Neural progenitor cell (in vitro differentiated cells): ENCODE measurements at regions not wholly inside any gene's neighbourhood (a gene's known extent, or its start where the extent isn't known, plus 50 kb on each side); places are given as distances from the start of the nearest gene placed in this dataset.

ENCODE experiments used
- DNase-seq: peaks from one replicate; pipeline ENCODE4 v3.0.0-alpha.2; 2016; ENCODE audit warnings: low spot score
- H2AFZ ChIP-seq: fragments of 200-600 bp; sonication (generic); replicated peaks from 2 replicates; pipeline ENCODE4 v1.6.1; 2016; ENCODE audit warnings: antibody characterized with exemption
- H3F3A ChIP-seq: fragments of 200-600 bp; sonication (generic); 2 replicates; pipeline ENCODE4 v1.6.1; 2016; ENCODE audit warnings: antibody characterized with exemption, low read depth
- H3K27ac ChIP-seq: fragments of 200-600 bp; sonication (generic); 2 replicates; pipeline ENCODE4 v1.5.1; 2016; ENCODE audit warnings: mild to moderate bottlenecking
- H3K27me3 ChIP-seq: fragments of 200-600 bp; sonication (generic); 2 replicates; pipeline ENCODE4 v1.6.1; 2016; ENCODE audit warnings: mild to moderate bottlenecking, moderate library complexity
- H3K36me3 ChIP-seq: fragments of 200-600 bp; sonication (generic); 2 replicates; pipeline ENCODE4 v1.5.1; 2016
- H3K4me1 ChIP-seq: fragments of 200-600 bp; sonication (generic); 2 replicates; pipeline ENCODE4 v1.6.1; 2016; ENCODE audit warnings: mixed run types
- H3K4me2 ChIP-seq: fragments of 200-600 bp; sonication (generic); 2 replicates; pipeline ENCODE4 v1.6.1; 2016
- H3K4me3 ChIP-seq: fragments of 200-600 bp; sonication (generic); 2 replicates; pipeline ENCODE4 v1.5.1; 2016
- H3K79me2 ChIP-seq: fragments of 200-600 bp; sonication (generic); 2 replicates; pipeline ENCODE4 v1.6.1; 2016; ENCODE audit warnings: low read depth
- H3K9ac ChIP-seq: fragments of 200-600 bp; sonication (generic); 2 replicates; pipeline ENCODE4 v1.6.1; 2016
- H3K9me3 ChIP-seq: fragments of 200-600 bp; sonication (generic); 2 replicates; pipeline ENCODE4 v1.5.1; 2016; ENCODE audit warnings: low read depth
- H4K20me1 ChIP-seq: fragments of 200-600 bp; sonication (generic); 2 replicates; pipeline ENCODE4 v1.6.1; 2016; ENCODE audit warnings: low read depth
- H3K27ac Mint-ChIP-seq: 3 replicates; pipeline ENCODE4 v1.8.0; 2021; ENCODE audit warnings: mixed read lengths
- H3K27me3 Mint-ChIP-seq: 2 replicates; pipeline ENCODE4 v1.8.0; 2022; ENCODE audit warnings: low read depth, mild to moderate bottlenecking, inconsistent platforms, moderate library complexity, mixed read lengths; ENCODE audit not compliant: insufficient read depth
- H3K36me3 Mint-ChIP-seq: 3 replicates; pipeline ENCODE4 v1.8.0; 2021; ENCODE audit warnings: mixed read lengths
- H3K4me1 Mint-ChIP-seq: 3 replicates; pipeline ENCODE4 v1.8.0; 2021; ENCODE audit warnings: mixed read lengths
- H3K4me3 Mint-ChIP-seq: 3 replicates; pipeline ENCODE4 v1.8.0; 2021; ENCODE audit warnings: mild to moderate bottlenecking, moderate library complexity, mixed read lengths
- H3K9me3 Mint-ChIP-seq: 3 replicates; pipeline ENCODE4 v1.8.0; 2020; ENCODE audit warnings: mixed read lengths
- CTCF ChIP-seq: fragments of 200-600 bp; sonication (generic); IDR thresholded peaks from 2 replicates; pipeline ENCODE4 v1.5.1; 2017; ENCODE audit warnings: antibody characterized with exemption, mild to moderate bottlenecking
- EZH2 ChIP-seq: fragments of 200-600 bp; sonication (generic); IDR thresholded peaks from 2 replicates; pipeline ENCODE4 v1.6.1; 2017; ENCODE audit warnings: antibody characterized with exemption, mild to moderate bottlenecking, moderate library complexity
- EZH2phosphoT487 ChIP-seq: fragments of 200-600 bp; sonication (generic); IDR thresholded peaks from 2 replicates; pipeline ENCODE4 v1.6.1; 2017; ENCODE audit warnings: antibody characterized with exemption

- no peaks in the 10 kb centered on the region for H4K20me1 ChIP-seq
- Mint-ChIP-seq H3K9me3 (peaks cover 10% of the 10 kb centered on the region), H3K27me3 (peaks cover 4% of the 10 kb centered on the region), H3K36me3 (no peaks in the 10 kb centered on the region), H3K27ac (no peak overlapping the region), H3K4me3 (no peak overlapping the region), H3K4me1 (peaks cover 21% of the 10 kb centered on the region)
- peaks cover 15% of the 10 kb centered on the region for H3F3A ChIP-seq
- H3K4me1 ChIP-seq = peaks cover 18% of the 10 kb centered on the region
- no peak overlapping the region for H3K4me3 ChIP-seq
- TF ChIP-seq EZH2 (no peak), CTCF (no peak), EZH2phosphoT487 (peak; percentile 82)
- no peak overlapping the region for H3K4me2 ChIP-seq
- H3K36me3 ChIP-seq = no peaks in the 10 kb centered on the region
- H3K27me3 ChIP-seq = peaks cover 30% of the 10 kb centered on the region
- peak; percentile 80 for DNase-seq
- no peak overlapping the region for H3K27ac ChIP-seq
- no peak overlapping the region for H2AFZ ChIP-seq
- no peaks in the 10 kb centered on the region for H3K9me3 ChIP-seq
- H3K9ac ChIP-seq = no peak overlapping the region
- no peaks in the 10 kb centered on the region for H3K79me2 ChIP-seq
Measured at GRCh38 chr16:80028581-80029380, 428.2 kb upstream of the MAF start.

GRCh38 chr16:80027007-80027965 lies 426.7 kb upstream of the MAF start:
- H2AFZ ChIP-seq = no peak overlapping the region

GRCh38 chr16:80025236-80025635 lies 424.7 kb upstream of the MAF start:
- Mint-ChIP-seq H3K9me3 (no peaks in the 10 kb centered on the region), H3K4me1 (peaks cover 23% of the 10 kb centered on the region), H3K36me3 (no peaks in the 10 kb centered on the region), H3K4me3 (no peak overlapping the region), H3K27ac (no peak overlapping the region), H3K27me3 (peaks cover 4% of the 10 kb centered on the region)
- TF ChIP-seq EZH2phosphoT487 = no peak
- TF ChIP-seq EZH2 = no peak
- TF ChIP-seq CTCF = no peak
- DNase-seq = no peak
- Histone ChIP-seq H3K9ac (no peak overlapping the region), H2AFZ (no peak overlapping the region), H3K9me3 (no peaks in the 10 kb centered on the region), H3K4me2 (no peak overlapping the region), H3K4me1 (peaks cover 21% of the 10 kb centered on the region), H3K27ac (no peak overlapping the region), H4K20me1 (no peaks in the 10 kb centered on the region), H3K79me2 (no peaks in the 10 kb centered on the region), H3K4me3 (no peak overlapping the region), H3K36me3 (no peaks in the 10 kb centered on the region), H3K27me3 (peaks cover 16% of the 10 kb centered on the region), H3F3A (peaks cover 15% of the 10 kb centered on the region)

More at GRCh38 chr16:80027007-80027965, 426.7 kb upstream of the MAF start:
- Histone ChIP-seq H3K79me2 (no peaks in the 10 kb centered on the region), H3K27ac (no peak overlapping the region), H3K36me3 (no peaks in the 10 kb centered on the region), H3K4me1 (peaks cover 23% of the 10 kb centered on the region), H3K9ac (no peak overlapping the region), H3K4me3 (no peak overlapping the region), H3F3A (peaks cover 15% of the 10 kb centered on the region), H3K4me2 (no peak overlapping the region), H4K20me1 (no peaks in the 10 kb centered on the region), H3K9me3 (no peaks in the 10 kb centered on the region), H3K27me3 (peaks cover 30% of the 10 kb centered on the region)
- Mint-ChIP-seq H3K4me1 (peaks cover 23% of the 10 kb centered on the region), H3K4me3 (no peak overlapping the region), H3K27ac (no peak overlapping the region), H3K9me3 (no peaks in the 10 kb centered on the region), H3K27me3 (peaks cover 4% of the 10 kb centered on the region), H3K36me3 (no peaks in the 10 kb centered on the region)
- no peak for DNase-seq
- TF ChIP-seq EZH2phosphoT487 = no peak
- TF ChIP-seq CTCF = no peak
- no peak for TF ChIP-seq EZH2
